Jurkat, Clone E6-1 (cell line): ENCODE measurements at regions not wholly inside any gene's neighbourhood (a gene's known extent, or its start where the extent isn't known, plus 50 kb on each side); places are given as distances from the start of the nearest gene placed in this dataset.
"Not testable (repeated sequence)": the region's sequence is repeated elsewhere in the genome, so short reads cannot be mapped to it uniquely, and the experiment has no call there.

Source experiments
- DNase-seq: peaks from one replicate; pipeline ENCODE4 v3.0.0-alpha.2; 2011; ENCODE audit warnings: low read depth, low spot score
- H3K4me3 ChIP-seq: 2 replicates; pipeline ENCODE4 v1.5.1; 2011; ENCODE audit warnings: mild to moderate bottlenecking, low read length, control low read depth, moderate library complexity

DNA sequence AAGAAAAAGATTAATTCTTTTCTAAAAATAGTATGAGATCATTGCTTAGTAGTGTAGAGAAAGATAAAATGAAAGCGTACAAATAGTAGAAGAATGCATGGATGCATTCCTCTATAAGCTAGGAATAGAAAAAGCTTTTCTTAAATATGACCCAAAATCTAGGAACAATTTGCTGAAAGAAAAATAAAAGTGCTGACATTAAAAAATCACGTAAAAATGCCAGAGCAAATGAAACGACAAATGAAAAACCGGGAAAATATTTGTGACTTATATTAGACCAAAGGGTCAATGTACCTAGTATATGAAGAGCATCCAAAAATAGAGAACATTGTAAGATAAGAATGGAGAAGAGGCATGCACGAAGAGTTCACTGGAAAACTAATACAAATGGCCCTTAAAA is 149.5 kb upstream of the MON1B start:
- DNase-seq = no peak
- no peak overlapping the region for H3K4me3 ChIP-seq

DNA sequence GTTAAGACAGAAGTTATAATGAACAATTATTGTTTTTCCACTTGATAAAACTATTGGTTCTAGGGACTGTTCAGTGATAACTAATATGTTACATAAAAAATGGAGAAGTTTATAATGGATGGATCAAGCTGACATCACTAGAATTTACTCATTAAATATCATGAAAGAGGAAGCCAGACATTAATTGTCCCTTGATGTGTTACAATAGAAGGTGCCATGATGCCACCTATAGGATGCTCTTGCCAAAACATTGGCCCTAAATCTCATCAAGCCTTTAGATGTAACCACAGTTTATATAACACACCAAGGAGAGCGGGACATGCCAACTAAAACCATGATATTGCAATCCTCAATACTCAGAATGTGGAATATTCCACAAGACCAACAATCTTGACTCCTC is 147.9 kb upstream of the MON1B start:
- peak; percentile 39 for DNase-seq

DNA sequence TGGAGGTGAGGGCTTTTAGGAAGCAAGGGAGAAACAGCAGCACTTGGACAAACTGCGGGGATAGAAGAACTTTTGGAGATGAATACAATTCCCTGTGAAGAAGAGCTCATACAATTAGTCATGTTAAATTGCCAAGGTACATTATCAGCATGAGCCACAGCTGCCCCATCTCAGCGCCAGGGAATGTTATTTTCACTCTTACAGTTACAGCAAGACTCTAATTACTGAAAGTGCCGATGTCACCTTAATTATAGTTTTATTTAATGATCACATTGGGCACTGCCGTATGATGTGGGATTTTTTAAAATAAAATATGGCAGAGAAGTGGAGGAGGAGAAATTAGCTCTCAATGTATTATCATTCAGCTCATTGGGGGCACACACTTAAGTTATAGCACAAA is 144.8 kb upstream of the MON1B start:
- no peak for DNase-seq
- H3K4me3 ChIP-seq = no peak overlapping the region

More for the DNA sequence above, 147.9 kb upstream of the MON1B start:
- no peak overlapping the region for H3K4me3 ChIP-seq

DNA sequence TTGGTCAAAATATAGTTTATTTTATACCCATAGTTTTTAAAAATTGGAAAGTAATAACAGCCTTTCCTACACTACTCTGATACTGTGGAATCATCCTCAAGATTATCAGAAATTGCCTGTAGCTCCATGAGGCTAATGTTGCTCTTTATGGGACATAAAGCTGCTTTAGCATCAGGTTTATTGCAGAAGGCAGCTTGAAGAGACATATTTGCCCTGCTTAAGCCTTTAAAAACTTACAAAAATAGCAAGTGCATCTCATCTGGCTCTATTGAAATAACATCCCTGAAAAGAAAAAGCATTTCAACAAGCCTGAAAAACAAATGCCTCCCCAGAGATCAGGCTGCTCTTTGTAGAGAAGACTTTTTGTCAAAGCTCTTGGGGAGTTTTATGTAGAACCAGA is 142.9 kb upstream of the MON1B start:
- DNase-seq = no peak

DNA sequence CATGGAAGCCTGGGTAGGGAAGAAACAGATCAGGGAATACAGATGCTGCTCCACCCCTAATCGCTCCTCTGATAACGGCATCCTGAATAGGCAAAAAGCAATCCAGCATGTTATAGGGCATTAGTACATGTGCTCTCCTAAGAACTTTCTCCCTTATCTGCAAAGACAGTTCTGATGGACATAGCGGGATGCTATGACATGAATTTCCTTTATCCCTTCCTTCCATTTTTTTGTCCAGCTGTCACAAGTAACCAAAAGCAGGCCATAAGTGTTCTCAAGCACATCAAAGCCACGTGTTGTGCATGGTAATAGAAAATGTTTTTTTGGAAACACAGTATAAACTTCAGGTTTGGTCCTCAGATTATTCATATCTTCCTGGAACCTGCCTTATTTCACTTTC is 141.4 kb upstream of the MON1B start:
- DNase-seq = no peak
- H3K4me3 ChIP-seq = no peak overlapping the region

More for the DNA sequence above, 142.9 kb upstream of the MON1B start:
- no peak overlapping the region for H3K4me3 ChIP-seq

DNA sequence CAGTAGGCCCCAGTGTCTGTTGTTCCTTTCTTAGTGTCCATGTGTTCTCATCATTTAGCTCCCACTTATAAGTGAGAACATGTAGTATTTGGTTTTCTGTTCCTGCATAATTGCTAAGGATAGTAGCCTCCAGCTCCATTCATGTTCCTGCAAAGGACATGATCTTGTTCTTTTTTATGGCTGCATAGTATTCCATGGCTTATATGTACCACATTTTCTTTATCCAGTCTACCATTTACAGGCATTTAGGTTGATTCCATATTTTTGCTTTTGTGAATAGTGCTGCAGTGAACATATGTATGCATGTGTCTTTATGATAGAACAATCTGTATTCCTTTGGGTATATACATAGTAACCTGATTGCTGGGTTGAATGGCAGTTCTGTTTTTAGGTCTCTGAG is 134.4 kb upstream of the MON1B start:
- H3K4me3 ChIP-seq, DNase-seq: not testable (repeated sequence)

DNA sequence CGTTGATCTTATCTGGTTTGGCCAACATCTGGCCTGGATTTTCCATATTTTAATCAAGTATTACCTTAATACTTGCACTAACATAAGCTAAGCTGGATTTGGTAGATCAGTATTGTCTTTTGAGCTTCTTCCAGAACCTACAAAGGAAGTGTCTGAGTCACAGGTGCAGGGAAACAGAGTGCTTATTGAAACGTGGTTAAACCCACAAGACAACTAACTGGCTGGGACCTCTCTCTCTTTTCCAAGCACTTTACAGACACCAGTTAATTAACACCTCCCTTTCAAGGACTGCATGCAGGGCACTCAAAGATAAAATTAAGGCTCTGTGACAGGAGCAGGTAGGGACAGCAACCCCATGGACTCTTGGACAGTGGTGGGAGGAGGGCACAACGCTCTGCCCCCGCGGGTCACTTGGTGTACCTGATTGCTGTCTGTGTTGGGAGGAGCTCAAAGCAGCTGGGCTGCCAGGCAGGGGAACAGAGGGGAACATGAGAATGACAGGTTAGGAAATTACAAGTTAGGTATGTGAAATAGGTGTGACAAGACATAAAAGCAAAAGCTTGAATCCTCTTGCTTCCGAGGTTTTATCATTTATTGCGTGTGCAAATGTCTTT is 133.7 kb upstream of the MON1B start:
- peak; percentile 45 for DNase-seq
- H3K4me3 ChIP-seq = no peak overlapping the region

DNA sequence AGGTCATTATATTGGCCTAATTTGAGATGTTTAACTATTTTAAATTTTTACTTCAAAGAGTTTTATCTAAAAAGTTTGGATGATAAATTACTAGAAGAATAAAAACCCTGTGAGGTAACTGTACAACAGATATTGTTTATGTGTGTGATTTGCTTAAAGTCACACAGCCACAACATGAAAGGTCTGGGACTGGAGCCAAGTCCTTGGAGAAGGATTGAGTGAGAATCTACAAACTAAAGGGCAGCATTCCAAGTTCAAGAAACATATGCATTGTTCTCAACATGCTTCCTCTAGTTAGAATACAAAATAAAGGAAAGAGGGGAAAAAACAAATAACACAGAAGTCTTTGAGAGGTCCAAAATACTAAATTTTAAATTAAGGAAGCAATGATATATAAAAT is 131.5 kb upstream of the MON1B start:
- DNase-seq = no peak
- H3K4me3 ChIP-seq = no peak overlapping the region

DNA sequence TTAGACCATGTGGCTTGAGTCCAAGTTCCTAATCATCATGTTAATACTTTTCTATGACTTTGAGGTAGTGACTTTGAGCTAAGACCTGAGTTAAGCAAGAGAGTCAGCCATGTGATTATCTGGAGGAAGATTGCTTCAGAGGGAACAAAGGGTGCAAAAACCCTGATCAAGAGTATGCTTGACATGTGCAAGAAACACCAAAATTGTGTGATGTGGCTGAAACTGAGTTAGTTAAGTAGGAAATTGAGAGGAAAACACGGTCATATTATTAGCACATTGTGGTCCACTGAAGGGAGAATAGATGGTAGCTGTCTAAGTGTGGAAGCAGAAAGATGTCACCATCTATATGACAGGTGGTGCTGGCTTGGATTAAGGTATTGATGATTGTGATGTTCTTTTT is 130.4 kb upstream of the MON1B start:
- DNase-seq = no peak
- no peak overlapping the region for H3K4me3 ChIP-seq

DNA sequence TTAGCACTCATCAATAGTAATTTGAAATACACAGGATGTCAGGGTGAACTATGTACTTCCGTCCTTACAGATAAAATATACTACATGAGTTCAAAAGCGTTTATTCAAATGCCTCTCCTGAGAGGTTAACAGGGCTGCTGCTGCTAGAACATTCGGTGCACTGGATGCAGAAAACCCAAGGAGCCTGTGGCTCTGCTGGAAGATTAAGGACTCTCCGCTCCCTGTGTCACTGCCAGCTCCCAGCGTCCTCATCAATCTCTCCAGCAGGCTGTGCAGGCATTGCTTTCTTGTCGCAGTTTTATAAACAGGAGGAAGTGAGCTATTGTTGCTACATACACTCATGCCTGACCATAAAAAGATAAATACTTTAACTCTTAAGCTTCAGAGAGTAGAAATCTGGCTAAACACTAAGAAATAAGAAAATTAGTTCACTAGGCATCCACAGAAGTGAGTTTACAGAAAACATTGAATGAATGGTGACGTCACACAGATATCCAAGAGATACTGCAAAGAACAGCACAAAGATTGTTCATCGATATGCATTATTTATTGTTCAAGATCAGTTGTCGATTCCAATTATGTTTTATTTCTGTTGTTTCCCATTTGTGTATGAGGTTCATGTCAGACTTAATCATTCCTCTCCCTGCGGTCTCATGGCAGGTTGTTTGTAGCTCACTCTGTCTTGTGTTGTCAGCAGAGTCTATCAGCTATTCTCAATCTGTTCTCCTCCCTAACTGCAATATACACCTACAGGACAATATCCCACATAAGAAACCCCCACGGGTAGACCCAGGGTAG is 127.9 kb upstream of the MON1B start:
- no peak for DNase-seq
- H3K4me3 ChIP-seq = no peak overlapping the region

DNA sequence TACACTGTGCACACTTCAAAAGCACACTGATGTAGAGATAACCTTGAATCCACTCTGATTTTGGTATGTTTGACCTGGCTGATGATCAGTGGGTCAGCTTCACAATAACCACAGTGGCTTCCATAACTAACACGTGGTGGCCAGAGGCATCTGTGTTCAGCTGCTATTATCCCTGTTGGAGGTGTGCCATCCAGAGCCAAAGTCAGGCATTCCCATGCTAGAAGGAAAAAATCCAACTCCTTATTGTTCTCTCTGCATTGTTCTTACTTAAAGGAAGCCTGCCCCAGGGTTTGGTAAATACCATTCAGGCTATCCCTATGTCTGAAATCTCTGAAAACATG is 127.3 kb upstream of the MON1B start:
- no peak overlapping the region for H3K4me3 ChIP-seq
- no peak for DNase-seq

DNA sequence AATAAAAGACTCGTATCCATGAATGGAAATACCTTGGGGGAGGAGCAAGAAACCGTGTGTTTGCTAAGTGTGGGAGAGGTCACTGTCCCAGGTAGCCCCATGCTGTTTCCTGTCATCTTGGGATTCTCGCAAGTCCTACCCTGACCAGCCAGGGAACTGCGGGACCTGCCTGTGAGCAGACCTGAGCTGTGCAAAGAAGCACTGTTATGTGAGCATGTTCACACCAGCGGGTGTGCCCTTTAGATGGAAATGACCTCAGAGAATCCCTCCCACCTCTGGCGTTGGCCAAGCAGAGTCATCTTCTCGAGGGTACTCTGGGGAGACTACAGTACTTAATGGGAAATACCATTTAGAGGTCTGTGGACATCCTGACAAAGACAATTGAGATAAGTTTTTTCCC is 127.0 kb upstream of the MON1B start:
- DNase-seq = no peak

DNA sequence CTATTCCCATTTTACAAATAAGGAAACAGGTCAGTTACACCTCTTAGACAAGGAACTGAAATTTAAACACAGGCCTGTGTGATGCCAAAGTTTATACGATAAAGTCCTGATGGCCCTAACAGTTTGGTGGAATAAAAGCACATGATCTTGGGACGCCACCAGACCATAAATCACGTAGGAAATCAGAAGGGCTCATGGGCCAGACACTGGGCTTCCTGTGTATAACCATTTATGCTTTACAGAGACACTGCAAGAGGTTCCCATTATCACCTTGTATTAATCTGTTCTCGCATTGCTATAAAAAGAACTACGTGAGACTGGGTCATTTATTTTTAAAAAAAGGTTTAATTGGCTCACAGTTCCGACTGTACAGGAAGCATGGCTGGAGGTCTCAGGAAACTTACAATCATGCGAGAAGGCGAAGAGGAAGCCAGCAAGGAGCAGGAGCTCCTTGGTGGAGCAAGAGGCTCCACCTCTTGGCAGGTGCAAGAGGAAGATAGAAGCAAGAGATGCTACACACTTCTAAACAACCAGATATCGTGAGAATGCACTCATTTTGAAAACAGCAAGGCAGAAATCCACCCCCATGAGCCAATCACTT is 124.0 kb upstream of the MON1B start:
- no peak overlapping the region for H3K4me3 ChIP-seq
- no peak for DNase-seq

More for the DNA sequence above, 127.0 kb upstream of the MON1B start:
- H3K4me3 ChIP-seq = no peak overlapping the region

DNA sequence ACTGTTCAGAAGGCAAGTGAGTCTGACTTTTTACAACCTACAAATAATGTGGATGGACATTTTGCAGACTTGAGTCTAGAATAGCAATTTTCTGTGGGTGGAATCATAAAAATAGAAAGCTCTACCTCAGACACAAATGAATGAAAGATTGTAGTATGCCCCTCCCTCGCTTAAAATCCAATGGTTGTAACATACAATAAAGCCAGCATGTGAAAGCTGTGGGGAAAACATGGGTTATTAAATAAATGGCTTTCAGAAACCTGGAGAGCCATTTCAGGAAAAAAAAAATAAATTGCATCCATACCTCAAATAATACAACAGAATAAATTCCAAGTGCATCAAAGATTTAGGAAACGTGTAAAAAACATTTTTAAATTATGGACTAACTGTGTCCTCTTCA is 123.1 kb upstream of the MON1B start:
- DNase-seq = no peak
- no peak overlapping the region for H3K4me3 ChIP-seq

DNA sequence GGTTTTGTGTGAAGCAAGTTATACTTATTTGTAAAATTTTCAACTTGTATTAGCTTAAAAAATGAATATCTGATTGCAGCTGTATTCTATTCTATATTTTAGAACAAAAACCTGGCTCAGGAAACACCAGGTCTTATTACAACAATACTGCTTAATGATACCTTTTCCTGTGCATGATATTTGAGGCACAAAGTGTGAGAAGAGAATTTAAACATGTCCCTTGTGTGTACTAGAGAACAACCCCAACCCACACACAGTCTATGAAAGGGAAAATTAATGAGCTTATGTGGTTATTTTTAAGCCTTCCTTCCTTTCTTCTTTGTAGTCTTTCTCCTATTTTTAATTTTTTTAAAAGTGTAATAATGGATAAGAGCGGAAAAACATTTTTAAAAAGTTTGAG is 122.6 kb upstream of the MON1B start:
- DNase-seq = no peak
- H3K4me3 ChIP-seq = no peak overlapping the region

DNA sequence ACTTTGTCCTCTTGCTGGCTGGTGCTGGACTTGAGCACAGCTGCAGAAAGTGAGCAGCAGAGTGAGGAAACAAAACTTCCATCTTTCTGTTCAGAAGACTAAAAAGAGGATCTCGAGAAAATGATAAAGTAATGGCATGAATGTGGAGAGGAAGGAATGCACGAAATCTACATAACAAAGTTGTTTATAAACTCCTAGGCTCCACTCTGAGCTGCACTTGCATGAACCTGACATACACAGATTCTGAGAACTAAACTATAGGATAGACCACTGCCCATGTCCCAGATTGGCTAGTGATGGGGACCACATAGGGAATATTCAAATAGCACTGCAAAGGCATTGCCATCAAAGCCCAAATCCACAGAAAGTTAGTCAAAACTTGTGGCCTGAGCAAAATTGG is 121.1 kb upstream of the MON1B start:
- no peak for DNase-seq

DNA sequence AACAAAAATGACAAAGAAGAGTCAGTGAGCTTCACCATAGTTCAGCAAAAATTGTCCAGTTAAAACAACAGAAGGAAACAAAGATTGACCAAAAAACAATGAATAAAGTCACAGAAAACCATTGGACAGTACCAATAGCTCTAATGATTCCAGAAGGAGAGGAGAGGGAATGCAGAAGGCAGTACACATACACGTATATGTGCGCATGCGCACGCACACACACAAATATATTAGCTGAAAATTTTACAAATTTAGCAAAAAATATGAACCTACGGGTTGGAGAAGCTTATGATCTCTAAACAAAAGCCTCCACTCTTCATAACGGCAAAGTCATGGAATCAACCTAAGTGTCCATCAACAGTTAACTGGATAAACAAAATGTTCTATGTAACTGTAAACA is 120.3 kb upstream of the MON1B start:
- no peak overlapping the region for H3K4me3 ChIP-seq
- no peak for DNase-seq

More for the DNA sequence above, 121.1 kb upstream of the MON1B start:
- no peak overlapping the region for H3K4me3 ChIP-seq

DNA sequence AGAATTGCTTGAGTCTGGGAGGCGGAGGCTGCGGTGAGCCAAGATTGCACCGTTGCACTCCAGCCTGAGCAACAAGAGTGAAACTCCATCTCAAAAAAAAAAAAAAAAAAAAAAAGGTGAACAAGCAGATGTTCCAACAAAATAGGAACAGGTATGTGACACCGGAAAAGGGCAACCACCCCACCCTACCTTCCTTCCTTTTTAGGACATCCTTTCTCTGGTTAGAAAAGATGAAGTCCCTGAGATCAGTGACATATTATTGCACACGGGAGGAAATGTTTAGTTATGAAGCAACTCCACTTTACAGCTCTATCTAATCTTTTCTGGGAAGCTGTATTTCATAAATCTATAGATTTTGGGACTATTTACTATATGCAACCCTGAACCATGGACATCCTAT is 114.2 kb upstream of the MON1B start:
- DNase-seq = no peak
- no peak overlapping the region for H3K4me3 ChIP-seq

DNA sequence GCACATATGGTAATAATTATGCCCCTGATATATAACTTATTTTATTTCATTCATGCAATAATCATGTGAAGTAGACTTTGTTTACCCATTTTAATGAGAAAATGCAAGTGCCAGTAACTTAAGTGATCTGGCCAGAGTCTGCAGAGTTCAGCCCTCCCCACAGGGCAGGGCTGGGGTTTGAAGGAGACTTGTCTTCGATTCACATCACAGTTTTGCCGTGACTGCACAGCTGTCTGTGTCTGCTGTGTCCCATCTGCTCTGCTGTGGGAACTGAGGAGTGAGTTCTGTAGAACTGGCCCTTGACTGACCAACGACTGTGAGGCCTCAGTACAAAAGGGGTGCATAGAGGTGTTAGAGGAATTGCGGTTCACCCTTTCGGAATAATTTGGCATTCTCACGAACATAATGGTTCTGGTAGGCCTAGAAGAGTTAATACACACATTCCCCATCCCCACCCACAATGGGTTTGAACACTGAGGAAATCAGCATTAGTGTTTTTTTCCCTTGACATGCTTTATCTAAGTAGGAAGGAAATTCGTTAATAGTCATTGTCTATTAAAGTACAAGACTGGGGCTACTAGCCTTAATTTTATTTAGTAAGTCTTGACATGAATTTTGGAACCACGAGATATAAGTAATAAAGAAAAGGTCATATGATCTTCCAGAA is 113.6 kb upstream of the MON1B start:
- no peak overlapping the region for H3K4me3 ChIP-seq
- DNase-seq = no peak

DNA sequence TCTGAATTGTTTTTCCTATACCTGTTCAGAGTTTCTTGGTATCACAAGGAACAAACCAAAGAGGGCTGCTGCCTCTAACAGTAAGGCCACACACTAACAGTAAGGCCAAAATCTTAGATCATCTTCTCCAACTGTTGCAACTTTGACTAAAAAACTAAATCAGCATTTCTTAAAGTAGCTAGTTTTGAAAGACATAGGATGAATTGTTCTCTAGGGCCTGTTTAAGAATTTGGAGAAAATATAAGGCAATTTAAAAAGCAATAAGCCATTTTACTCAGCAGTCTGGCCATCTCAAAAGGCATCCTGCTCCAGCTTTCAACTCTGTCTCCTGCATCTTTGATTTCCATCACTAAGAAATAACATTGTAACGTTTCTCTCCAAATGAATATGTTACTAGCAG is 105.0 kb upstream of the MON1B start:
- no peak overlapping the region for H3K4me3 ChIP-seq
- DNase-seq = no peak
